Karpas-422 (cell line): ENCODE measurements at regions not wholly inside any gene's neighbourhood (a gene's known extent, or its start where the extent isn't known, plus 50 kb on each side); places are given as distances from the start of the nearest gene placed in this dataset.

Source experiments
- DNase-seq: peaks from one replicate; pipeline ENCODE4 v3.0.0-alpha.2; 2015
- H2AFZ ChIP-seq: fragments of 200-600 bp; sonication (generic); 2 replicates; pipeline ENCODE4 v1.6.1; 2014; ENCODE audit warnings: antibody characterized with exemption, low read length, mixed read lengths
- H3K27ac ChIP-seq: fragments of 200-600 bp; sonication (generic); 2 replicates; pipeline ENCODE4 v1.5.1; 2014; ENCODE audit warnings: mild to moderate bottlenecking, low read length, moderate library complexity
- H3K27me3 ChIP-seq: fragments of 200-600 bp; sonication (generic); 2 replicates; pipeline ENCODE4 v1.6.1; 2014; ENCODE audit warnings: low read length, mixed read lengths
- H3K36me3 ChIP-seq: fragments of 200-600 bp; sonication (generic); 2 replicates; pipeline ENCODE4 v1.6.1; 2014; ENCODE audit warnings: low read length, mixed read lengths; ENCODE audit not compliant: insufficient read depth
- H3K4me1 ChIP-seq: fragments of 200-600 bp; sonication (generic); 2 replicates; pipeline ENCODE4 v1.6.1; 2014; ENCODE audit warnings: mild to moderate bottlenecking, low read length, mixed read lengths
- H3K4me2 ChIP-seq: fragments of 200-600 bp; sonication (generic); 2 replicates; pipeline ENCODE4 v1.6.1; 2014; ENCODE audit warnings: low read length, low read depth, mild to moderate bottlenecking; ENCODE audit not compliant: poor library complexity, severe bottlenecking
- H3K4me3 ChIP-seq: fragments of 200-600 bp; sonication (generic); 2 replicates; pipeline ENCODE4 v1.5.1; 2014; ENCODE audit warnings: mild to moderate bottlenecking, antibody characterized with exemption, low read length, mixed read lengths
- H3K79me2 ChIP-seq: fragments of 200-600 bp; sonication (generic); 2 replicates; pipeline ENCODE4 v1.6.1; 2014; ENCODE audit warnings: mild to moderate bottlenecking, low read length, mixed read lengths
- H3K9ac ChIP-seq: fragments of 200-600 bp; sonication (generic); 2 replicates; pipeline ENCODE4 v1.6.0; 2014; ENCODE audit warnings: low read length
- H3K9me2 ChIP-seq: fragments of 200-600 bp; sonication (generic), shearing (Covaris generic); replicated peaks from 2 replicates; pipeline ENCODE4 v1.6.0; 2014; ENCODE audit warnings: mild to moderate bottlenecking, low read length, moderate library complexity; ENCODE audit not compliant: insufficient read depth
- H3K9me3 ChIP-seq: fragments of 300-700, 200-600 bp; sonication (generic); 2 replicates; pipeline ENCODE4 v1.6.1; 2014; ENCODE audit warnings: low read length, mixed read lengths
- H4K20me1 ChIP-seq: fragments of 200-600 bp; sonication (generic); 2 replicates; pipeline ENCODE4 v1.6.1; 2014; ENCODE audit warnings: mild to moderate bottlenecking, antibody characterized with exemption, low read length, low read depth; ENCODE audit not compliant: insufficient read depth

DNA sequence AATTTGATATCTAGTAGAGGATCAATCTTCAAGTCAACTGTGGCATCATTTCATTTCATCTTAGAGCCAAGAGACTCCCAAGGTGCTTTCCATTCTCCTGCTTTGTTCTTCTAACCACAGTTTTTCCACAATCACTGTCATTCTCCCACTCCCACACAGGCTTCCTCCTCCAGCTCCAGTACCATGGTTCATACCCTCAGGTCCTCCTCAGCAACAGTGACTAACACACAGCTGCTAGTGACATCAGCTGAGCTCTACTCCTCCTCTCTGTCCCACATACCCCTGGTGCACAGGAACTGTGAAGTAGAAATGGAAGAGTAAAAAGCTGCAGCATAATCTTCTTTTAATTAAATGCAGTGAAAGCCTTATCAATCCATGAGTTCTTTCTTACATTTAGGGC is 200.2 kb upstream of the DPH6 start:
- Histone ChIP-seq H3K4me1 (no peaks in the 10 kb centered on the region), H3K4me2 (no peak overlapping the region), H3K4me3 (no peak overlapping the region), H4K20me1 (no peaks in the 10 kb centered on the region), H3K9me3 (no peaks in the 10 kb centered on the region), H3K36me3 (no peaks in the 10 kb centered on the region), H2AFZ (no peak overlapping the region), H3K27ac (no peak overlapping the region), H3K79me2 (no peaks in the 10 kb centered on the region), H3K9ac (no peak overlapping the region), H3K9me2 (no peaks in the 10 kb centered on the region), H3K27me3 (no peaks in the 10 kb centered on the region)
- no peak for DNase-seq

DNA sequence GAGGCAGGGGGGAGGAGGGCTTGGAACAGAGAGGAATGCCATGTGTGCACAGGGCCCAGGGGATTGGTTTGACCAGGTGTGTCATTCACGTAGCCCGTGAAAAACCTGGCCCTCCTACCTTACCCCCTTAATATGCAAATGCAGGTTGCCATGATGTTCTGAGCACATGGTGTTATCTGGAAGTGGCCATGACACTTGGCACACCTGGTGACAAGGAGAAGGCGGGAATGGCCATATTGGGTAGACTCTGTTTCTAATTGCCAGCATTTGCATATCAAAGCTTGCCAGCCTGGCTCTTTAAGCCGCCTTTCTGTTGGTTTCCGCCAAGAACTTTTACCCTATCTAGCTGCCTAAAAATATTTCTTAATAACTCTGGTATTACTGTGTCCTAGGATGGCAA is 202.1 kb upstream of the DPH6 start:
- Histone ChIP-seq H3K9me2 (no peaks in the 10 kb centered on the region), H2AFZ (no peak overlapping the region), H3K27ac (no peak overlapping the region), H4K20me1 (no peaks in the 10 kb centered on the region), H3K27me3 (no peaks in the 10 kb centered on the region), H3K4me3 (no peak overlapping the region), H3K4me2 (no peak overlapping the region), H3K79me2 (no peaks in the 10 kb centered on the region), H3K9ac (no peak overlapping the region), H3K4me1 (no peaks in the 10 kb centered on the region), H3K9me3 (no peaks in the 10 kb centered on the region), H3K36me3 (no peaks in the 10 kb centered on the region)
- DNase-seq = no peak

DNA sequence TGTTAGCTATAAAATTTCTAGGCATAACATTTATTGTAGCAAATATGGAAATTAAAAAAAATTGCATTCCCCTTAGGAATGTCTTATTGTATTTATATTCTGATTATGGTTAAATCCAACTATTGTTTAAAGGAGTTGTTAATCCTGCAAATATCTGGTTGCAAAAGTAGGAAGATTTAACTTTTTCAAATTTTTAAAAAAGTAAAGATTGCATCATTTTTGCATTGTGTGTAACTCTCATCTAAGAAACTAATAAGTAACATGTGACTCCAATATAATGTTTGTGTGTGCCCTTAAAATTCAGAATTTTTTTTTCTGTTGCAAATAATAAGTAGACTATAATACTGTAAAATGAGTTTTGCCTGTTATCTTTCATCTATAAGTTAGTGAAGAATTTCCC is 204.1 kb upstream of the DPH6 start:
- no peak overlapping the region for H3K27ac ChIP-seq
- DNase-seq = no peak
- H2AFZ ChIP-seq = no peak overlapping the region
- no peak overlapping the region for H3K4me2 ChIP-seq
- H3K27me3 ChIP-seq = no peaks in the 10 kb centered on the region
- no peak overlapping the region for H3K9ac ChIP-seq
- no peaks in the 10 kb centered on the region for H3K9me3 ChIP-seq
- H3K79me2 ChIP-seq = no peaks in the 10 kb centered on the region
- H4K20me1 ChIP-seq = no peaks in the 10 kb centered on the region
- H3K4me3 ChIP-seq = no peak overlapping the region
- no peaks in the 10 kb centered on the region for H3K36me3 ChIP-seq
- no peaks in the 10 kb centered on the region for H3K9me2 ChIP-seq
- H3K4me1 ChIP-seq = no peaks in the 10 kb centered on the region

DNA sequence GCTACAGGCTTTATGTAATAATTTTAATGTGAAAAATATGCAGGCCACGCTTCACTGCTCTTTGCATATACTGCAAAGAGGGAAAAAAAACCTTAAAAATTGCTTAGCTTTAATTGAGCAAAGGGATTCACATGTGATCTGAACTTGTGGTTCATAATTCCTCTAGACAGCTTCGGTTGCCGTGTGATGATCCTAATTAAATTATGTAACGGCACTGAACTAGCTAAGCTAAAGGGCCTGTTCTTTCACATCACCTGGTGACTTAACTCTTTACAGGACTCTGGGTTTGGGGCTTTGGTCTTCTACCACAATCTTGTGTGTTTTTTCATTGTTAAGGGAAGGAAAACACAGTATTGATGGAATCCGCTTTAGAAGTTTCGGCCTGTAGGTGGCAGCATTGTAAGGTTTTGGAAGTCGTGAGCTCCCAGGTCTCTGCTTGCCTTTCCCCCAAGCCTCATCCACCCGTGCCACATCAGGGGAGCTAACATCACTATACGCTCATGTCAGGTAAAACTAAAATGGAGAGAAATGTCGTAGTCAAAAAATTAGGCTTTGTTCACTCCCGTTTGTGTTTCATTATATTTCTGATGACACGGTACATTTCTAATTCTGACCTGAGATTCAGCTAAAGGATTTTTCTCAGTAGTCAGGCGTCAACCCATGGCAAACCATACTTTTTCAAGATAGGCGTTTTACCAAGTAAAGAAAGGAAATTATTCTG is 205.6 kb upstream of the DPH6 start:
- H3K9me3 ChIP-seq = no peaks in the 10 kb centered on the region
- H3K27me3 ChIP-seq = no peaks in the 10 kb centered on the region
- H3K4me1 ChIP-seq = no peaks in the 10 kb centered on the region
- no peaks in the 10 kb centered on the region for H3K9me2 ChIP-seq
- H3K79me2 ChIP-seq = no peaks in the 10 kb centered on the region
- no peak overlapping the region for H3K9ac ChIP-seq
- H3K27ac ChIP-seq = no peak overlapping the region
- peak; percentile 87 for DNase-seq
- H2AFZ ChIP-seq = no peak overlapping the region
- H3K4me2 ChIP-seq = no peak overlapping the region
- H4K20me1 ChIP-seq = no peaks in the 10 kb centered on the region
- no peaks in the 10 kb centered on the region for H3K36me3 ChIP-seq
- H3K4me3 ChIP-seq = no peak overlapping the region

DNA sequence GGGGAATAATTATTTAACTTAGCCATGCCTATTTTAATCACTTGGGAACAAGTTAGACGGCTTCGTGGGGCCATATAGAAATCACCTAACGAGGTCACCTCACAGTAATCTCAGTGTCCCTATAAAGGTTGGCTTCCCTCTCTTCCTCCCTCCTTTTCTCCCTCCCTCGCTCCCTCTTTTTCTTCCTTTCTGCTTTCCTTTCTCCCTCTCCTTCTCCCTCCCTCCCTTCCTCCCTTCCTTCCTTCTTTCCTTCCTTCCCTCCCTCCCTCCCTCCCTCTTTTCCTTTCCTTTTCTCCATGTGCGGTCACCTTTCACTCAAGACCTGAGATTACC is 206.1 kb upstream of the DPH6 start:
- Histone ChIP-seq H3K36me3 (no peaks in the 10 kb centered on the region), H3K4me1 (no peaks in the 10 kb centered on the region), H3K4me2 (no peak overlapping the region), H3K27me3 (no peaks in the 10 kb centered on the region), H3K4me3 (no peak overlapping the region), H3K9ac (no peak overlapping the region), H3K9me2 (no peaks in the 10 kb centered on the region), H2AFZ (no peak overlapping the region), H3K27ac (no peak overlapping the region), H3K79me2 (no peaks in the 10 kb centered on the region), H4K20me1 (no peaks in the 10 kb centered on the region), H3K9me3 (no peaks in the 10 kb centered on the region)
- DNase-seq = no peak

DNA sequence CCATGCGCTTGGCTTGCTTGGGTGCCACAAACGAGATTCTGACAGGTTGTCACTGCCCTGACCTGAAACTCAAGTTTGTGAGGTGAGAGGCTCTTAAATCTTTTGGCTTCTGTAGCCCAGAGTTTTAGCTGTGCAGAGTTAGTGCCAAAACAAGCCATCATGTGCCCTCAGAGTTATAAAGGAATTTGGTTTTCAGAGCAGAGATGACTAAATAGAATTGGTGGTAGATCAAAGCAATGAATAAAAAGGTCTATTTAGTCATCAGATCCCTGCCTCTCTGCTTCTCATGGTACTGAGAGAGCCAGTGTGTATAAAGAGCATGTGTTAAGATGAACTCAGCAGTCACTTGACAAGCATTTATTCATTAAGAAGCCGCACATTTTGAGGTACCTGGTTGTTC is 207.5 kb upstream of the DPH6 start:
- Histone ChIP-seq H4K20me1 (no peaks in the 10 kb centered on the region), H3K27ac (no peak overlapping the region), H3K27me3 (no peaks in the 10 kb centered on the region), H3K9ac (no peak overlapping the region), H3K4me3 (no peak overlapping the region), H3K4me2 (no peak overlapping the region), H3K4me1 (no peaks in the 10 kb centered on the region), H2AFZ (no peak overlapping the region), H3K9me2 (no peaks in the 10 kb centered on the region), H3K9me3 (no peaks in the 10 kb centered on the region), H3K36me3 (no peaks in the 10 kb centered on the region), H3K79me2 (no peaks in the 10 kb centered on the region)
- DNase-seq = no peak

DNA sequence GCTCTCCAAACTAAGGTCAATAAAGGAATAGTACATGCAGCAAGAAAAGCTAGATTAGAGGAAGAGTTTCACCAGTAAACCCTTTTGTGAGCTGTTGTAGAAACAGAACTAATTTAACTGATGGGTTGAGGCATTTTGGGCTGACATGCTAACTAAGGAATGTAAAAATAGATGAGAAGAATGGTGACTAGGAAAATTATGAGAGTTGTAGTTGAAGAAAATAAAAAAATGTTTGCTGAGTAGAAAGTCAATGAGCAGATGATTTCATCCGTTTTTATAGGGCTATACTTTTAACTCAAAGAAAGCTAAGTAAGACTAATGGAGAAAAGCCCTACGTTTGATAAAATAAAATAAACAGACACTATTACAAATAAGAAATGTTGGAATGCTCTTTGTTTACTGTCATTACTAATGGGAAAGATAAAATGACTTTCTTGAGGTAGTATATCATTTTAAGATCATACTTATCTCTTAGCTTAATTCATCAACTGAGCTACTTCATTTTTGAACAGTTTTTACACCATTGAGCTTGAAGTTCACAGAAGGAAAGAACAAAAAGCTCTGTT is 209.4 kb upstream of the DPH6 start:
- Histone ChIP-seq H3K27ac (no peak overlapping the region), H4K20me1 (no peaks in the 10 kb centered on the region), H3K27me3 (no peaks in the 10 kb centered on the region), H3K9ac (no peak overlapping the region), H2AFZ (no peak overlapping the region), H3K9me3 (no peaks in the 10 kb centered on the region), H3K36me3 (no peaks in the 10 kb centered on the region), H3K79me2 (no peaks in the 10 kb centered on the region), H3K9me2 (no peaks in the 10 kb centered on the region), H3K4me1 (no peaks in the 10 kb centered on the region), H3K4me2 (no peak overlapping the region), H3K4me3 (no peak overlapping the region)
- no peak for DNase-seq

DNA sequence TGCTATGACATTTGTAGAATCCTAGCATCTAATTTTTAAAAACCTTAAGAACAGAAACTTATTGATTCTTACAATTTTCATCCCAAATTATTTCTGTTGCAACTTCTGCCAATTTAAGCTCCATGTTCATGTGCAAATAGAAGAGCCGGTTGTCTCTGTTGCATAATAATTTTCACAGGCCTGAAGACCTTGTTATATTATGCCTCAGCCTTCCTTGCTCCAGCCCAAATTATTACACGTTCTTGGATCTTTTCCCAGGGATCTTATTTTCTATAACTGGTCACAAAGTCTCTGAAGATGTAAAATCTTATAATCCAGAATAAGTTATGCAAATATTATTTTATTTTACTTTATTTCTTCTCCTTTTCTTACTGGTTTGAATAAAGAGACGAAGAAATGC is 210.7 kb upstream of the DPH6 start:
- H4K20me1 ChIP-seq = no peaks in the 10 kb centered on the region
- no peak overlapping the region for H2AFZ ChIP-seq
- no peak overlapping the region for H3K9ac ChIP-seq

More for the DNA sequence above, 210.7 kb upstream of the DPH6 start:
- no peak for DNase-seq
- H3K4me2 ChIP-seq = no peak overlapping the region
- no peaks in the 10 kb centered on the region for H3K9me3 ChIP-seq
- no peak overlapping the region for H3K4me3 ChIP-seq
- H3K27ac ChIP-seq = no peak overlapping the region
- no peaks in the 10 kb centered on the region for H3K9me2 ChIP-seq
- H3K36me3 ChIP-seq = no peaks in the 10 kb centered on the region
- no peaks in the 10 kb centered on the region for H3K79me2 ChIP-seq
- H3K4me1 ChIP-seq = no peaks in the 10 kb centered on the region
- no peaks in the 10 kb centered on the region for H3K27me3 ChIP-seq
